H1 (cell line): ENCODE measurements at regions not wholly inside any gene's neighbourhood (a gene's known extent, or its start where the extent isn't known, plus 50 kb on each side); places are given as distances from the start of the nearest gene placed in this dataset.

Experiments used
- MAFK ChIP-seq: IDR thresholded peaks from 2 replicates; pipeline ENCODE4 v1.6.1; 2012; ENCODE audit warnings: low read depth, mild to moderate bottlenecking, improper control_type of control experiment, low read length

DNA sequence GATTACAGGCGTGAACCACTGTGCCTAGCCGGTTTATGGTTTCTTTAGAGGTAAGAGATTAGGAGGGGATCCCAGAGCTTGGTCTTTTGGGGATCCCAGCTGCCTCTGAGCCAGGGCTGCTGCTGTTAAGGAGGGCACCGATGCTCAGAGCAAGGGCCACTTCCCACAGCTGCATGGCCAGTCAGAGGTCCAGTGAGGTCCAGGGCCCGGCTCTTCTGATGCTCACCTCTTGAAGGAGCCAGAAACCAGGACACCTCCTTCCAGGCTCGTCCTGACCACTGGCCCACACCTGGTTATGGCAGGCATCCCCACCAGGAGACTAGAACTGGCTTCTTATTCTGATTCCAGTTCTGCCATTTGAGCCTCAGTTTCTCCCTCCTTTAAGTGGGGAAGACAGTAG is 149.0 kb downstream of the TEX29 start (continued):
- TF ChIP-seq MAFK = no peak
